GM12892 (cell line): ENCODE measurements at regions not wholly inside any gene's neighbourhood (a gene's known extent, or its start where the extent isn't known, plus 50 kb on each side); places are given as distances from the start of the nearest gene placed in this dataset.
"Not testable (repeated sequence)": the region's sequence is repeated elsewhere in the genome, so short reads cannot be mapped to it uniquely, and the experiment has no call there.

ENCODE experiments used
- DNase-seq: peaks from one replicate; pipeline ENCODE4 v3.0.0; 2011; ENCODE audit not compliant: insufficient read length
- FAIRE-seq: peaks from 2 replicates; lab custom pipeline; 2011; peaks lifted over from hg19 to GRCh38; lab: Jason Lieb, UNC
- POLR2A ChIP-seq: IDR thresholded peaks from 2 replicates; pipeline ENCODE4 v1.6.1; 2011; ENCODE audit warnings: low read depth, low read length, control low read depth
- POLR2AphosphoS5 ChIP-seq: IDR thresholded peaks from 2 replicates; pipeline ENCODE4 v1.6.1; 2011; ENCODE audit warnings: low read depth, low read length, control low read depth
- TAF1 ChIP-seq: IDR thresholded peaks from 2 replicates; pipeline ENCODE4 v1.6.1; 2011; ENCODE audit warnings: low read depth, mild to moderate bottlenecking, control low read depth, low read length, borderline replicate concordance

DNA sequence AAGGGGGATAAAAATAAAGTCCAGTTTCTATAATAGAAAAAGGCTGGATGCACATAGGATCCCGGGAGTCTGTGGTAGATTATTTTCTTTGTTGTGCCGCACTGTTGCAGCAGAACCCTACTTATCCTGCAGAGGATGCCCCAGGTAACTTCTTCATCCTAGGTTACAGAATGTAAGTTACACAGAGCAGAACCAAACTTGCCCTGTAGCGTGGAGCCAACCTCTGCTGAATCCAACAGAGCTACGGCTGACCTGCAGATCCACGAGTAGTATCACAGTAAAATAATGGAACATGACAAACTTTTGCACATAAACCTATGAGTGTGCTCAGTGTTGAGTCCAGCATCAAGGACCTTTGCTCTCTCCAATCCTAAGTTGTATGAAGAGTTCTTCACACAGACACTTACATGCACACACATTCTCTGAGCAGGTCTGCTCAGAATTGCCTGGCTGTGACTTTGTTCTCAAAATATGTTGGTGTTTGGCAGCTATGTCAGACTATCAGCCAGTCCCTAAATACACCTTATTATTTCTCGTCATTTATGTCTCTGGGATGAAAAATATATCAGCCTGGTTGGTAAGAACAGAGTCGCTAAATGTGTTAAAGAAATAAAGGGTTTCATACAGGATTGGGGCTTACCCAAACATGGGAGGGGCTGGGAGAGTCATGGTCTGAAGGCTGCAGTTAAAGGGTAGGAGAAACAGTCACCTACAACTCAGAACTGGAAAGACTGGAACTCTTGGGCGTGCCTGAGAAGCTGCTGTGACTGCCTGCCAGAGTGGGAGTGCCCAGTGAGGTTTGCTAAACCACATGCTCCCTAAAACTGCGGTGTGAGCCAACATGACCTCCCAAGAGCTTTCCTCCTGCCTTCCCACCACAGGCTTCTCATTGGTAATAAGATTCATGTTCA is 165.1 kb upstream of the SLC24A3 start:
- no peak for FAIRE-seq
- no peak for TF ChIP-seq POLR2A
- no peak for TF ChIP-seq TAF1
- TF ChIP-seq POLR2AphosphoS5 = no peak
- no peak for DNase-seq

DNA sequence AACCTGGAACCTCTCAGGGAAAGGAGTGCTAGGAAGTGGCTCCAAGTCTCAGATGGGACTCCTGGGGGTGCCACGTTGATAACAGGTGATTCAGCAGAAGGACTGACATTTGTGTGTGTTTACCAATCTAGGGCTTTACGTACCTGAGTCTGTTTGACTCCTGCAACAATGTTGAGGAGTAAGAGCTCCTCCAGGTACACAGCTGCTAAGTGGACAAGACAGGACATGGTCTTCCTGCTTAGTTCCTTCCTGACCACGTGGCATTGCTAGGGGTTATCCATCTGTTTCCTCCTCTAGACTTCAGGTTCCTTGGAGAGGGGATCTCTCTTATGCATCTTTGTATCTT is 164.5 kb upstream of the SLC24A3 start:
- DNase-seq (no peak), FAIRE-seq (no peak)
- TF ChIP-seq POLR2A (no peak), TAF1 (no peak), POLR2AphosphoS5 (no peak)

DNA sequence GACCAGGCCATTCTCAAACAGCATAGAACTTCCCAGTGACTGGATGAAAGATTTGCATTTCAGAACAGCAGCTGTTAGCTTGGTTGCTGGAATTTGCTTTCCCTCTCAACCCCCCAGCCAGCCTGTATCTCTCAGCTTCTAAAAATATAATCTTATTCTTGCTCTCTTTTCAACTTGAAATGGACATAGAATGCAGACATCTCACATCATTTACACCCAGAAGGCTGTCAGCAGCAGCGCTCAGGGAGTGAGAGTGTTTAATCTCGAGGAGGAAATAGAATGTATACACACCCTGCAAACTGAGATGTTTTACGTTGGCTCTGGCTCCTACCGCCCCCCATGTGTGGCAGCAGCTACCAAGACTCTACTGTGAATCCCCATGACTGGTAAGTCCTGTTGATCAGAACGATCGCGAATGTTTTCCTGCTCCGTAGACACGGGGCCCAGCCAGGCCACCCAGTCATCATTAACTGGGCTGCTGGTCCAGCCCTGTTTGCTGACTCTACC is 163.4 kb upstream of the SLC24A3 start:
- TF ChIP-seq TAF1 (no peak), POLR2A (no peak), POLR2AphosphoS5 (no peak)
- FAIRE-seq (no peak), DNase-seq (no peak)

DNA sequence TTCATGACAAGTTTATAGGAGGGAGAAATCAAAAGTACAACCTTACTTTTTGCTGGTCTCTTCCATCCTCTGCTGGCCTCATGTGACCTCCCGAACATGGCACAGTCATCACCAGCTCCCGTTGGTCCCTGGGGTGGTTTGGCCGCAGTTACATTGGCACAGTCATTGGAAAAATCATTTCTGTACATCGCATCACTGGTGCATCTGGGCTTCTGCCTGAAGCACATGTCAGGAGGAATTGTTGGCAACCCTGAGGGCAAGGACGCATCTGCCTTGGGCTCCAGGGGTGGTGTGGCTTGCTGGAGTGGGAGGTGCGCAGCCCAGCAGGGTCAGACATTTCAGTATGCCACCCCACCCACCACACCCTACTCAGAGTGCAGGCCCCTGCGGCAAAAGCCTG is 162.9 kb upstream of the SLC24A3 start:
- DNase-seq = no peak
- TF ChIP-seq POLR2A (no peak), TAF1 (no peak), POLR2AphosphoS5 (no peak)
- FAIRE-seq = no peak

DNA sequence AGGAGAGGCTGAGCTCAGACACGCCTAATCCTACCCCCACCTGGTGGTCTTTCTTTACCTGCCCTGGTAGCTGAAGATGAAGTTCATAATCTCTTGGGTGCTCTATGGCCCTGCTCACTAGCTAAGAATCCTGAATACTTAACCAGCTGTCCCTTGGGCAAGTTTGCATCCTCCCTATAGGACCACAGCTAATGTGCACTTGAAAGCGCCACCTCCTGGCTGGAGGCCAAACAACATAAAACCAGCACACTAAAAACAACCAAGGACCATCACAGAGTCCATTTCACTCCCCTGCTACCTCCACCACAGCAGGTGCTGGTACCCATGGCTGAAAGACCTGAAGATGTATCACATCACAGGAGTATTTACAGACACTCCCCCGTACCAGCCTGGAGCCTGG is 155.5 kb upstream of the SLC24A3 start:
- no peak for FAIRE-seq
- DNase-seq = no peak

DNA sequence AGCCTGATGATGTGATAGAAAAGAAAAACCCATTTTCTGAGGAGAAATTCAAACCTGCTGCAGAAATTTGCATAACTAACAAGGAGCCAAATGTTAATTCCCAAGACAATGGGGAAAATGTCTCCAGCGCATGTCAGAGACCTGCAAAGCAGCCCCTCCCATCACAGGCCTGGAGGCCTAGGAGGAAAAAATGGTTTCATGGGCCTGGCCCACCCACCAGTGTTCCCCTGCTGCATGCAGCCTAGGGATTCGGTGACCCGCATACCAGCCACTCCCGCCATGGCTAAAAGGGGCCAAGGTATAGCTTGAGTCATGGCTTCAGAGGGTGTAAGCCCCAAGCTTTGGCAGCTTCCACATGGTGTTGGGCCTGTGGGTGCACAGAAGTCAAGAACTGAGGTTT is 147.7 kb upstream of the SLC24A3 start:
- not testable (repeated sequence) for FAIRE-seq, DNase-seq

More for the DNA sequence above, 155.5 kb upstream of the SLC24A3 start:
- TF ChIP-seq TAF1 (no peak), POLR2A (no peak), POLR2AphosphoS5 (no peak)

DNA sequence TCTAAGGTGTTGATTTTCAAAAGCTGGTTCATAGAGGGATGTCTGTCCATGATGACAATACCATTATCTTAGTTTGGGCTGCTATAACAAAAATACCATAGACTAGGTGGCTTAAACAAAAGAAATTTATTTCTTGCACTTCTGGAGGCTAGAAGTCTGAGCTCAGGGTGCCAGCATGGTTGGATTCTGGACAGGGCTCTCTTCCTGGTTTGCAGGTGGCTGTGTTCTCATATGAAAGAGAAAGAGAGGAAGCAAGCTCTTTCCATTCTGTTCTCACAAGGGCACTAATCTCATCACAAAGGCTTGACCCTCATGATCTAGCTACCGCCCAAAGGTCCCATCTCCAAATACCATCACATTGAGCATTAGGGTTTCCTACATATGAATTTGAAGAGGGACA is 144.5 kb upstream of the SLC24A3 start:
- no peak for FAIRE-seq
- DNase-seq = no peak
- no peak for TF ChIP-seq POLR2AphosphoS5
- TF ChIP-seq POLR2A = no peak
- no peak for TF ChIP-seq TAF1

DNA sequence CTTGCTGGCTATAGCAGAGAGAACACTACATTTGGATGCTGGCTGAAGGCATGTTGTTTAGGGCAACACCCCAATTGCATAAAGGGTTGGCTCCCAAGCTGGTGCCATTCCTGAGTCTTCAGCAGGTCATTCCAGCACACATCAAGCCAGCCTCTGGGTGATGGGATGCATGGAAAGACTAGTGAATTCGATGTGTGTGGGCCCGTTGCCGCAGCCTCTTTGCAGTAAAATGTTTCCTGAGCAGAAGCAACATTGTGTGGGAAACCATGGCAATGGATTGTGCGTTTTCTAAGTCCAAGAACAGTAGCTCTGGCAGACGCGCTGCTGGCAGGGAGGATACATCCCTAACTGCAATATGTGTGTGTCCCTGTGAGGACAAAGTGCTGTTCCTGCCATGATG is 142.4 kb upstream of the SLC24A3 start:
- FAIRE-seq (peak; percentile 27), DNase-seq (no peak)
- no peak for TF ChIP-seq TAF1
- no peak for TF ChIP-seq POLR2A
- TF ChIP-seq POLR2AphosphoS5 = no peak

DNA sequence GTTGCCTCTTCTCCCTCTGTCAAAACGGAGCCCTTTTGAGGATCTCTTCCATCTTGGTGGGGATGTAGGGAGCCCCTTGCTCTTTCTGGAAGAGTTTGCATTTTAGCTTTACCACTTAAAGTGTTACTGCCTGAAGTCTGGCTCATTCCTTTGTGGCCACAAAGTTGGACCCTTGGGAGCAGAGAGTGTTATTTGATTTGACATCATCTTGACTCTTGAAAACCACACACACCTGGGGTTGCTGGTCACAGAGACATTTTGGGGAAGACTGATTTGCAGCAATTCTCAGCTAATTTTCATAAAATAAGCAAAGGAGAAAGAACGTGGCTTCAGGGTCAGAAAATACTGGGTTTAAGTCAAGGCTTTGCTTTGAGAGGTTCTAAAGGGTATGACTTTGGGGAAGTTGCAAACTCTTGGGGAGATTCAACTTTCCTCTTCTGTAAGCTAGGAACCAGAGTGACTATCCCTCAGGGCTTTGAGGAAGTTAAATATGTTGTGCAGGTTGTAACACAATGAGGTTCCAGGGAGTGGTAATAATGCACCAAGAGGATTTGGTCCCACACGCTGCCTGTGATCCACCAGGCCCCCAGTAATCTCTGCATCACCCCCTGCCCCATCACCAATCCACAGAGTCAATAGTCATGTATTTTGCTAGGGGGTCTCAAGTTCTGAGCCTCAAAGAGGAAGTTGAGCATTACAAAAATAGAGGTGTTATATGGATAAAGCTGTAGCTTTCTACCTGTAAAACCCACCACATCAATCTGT is 141.6 kb upstream of the SLC24A3 start:
- FAIRE-seq (peak; percentile 87), DNase-seq (no peak)
- TF ChIP-seq TAF1 = no peak
- TF ChIP-seq POLR2A = no peak
- TF ChIP-seq POLR2AphosphoS5 = no peak

DNA sequence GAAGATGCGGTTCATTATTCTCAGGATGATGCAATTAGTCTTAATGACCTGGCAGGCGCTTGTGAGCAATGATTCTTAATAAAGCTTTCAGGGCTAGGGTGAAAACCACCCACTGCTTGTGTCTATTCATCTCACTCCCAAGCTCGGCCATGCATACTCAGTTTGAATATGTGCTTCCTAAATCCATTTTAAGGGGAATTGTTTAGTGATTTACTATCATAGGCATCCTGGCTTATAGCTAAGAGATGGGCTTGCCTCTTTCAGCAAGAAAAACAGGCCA is 141.1 kb upstream of the SLC24A3 start:
- FAIRE-seq (no peak), DNase-seq (no peak)
- TF ChIP-seq TAF1 (no peak), POLR2AphosphoS5 (no peak), POLR2A (no peak)

DNA sequence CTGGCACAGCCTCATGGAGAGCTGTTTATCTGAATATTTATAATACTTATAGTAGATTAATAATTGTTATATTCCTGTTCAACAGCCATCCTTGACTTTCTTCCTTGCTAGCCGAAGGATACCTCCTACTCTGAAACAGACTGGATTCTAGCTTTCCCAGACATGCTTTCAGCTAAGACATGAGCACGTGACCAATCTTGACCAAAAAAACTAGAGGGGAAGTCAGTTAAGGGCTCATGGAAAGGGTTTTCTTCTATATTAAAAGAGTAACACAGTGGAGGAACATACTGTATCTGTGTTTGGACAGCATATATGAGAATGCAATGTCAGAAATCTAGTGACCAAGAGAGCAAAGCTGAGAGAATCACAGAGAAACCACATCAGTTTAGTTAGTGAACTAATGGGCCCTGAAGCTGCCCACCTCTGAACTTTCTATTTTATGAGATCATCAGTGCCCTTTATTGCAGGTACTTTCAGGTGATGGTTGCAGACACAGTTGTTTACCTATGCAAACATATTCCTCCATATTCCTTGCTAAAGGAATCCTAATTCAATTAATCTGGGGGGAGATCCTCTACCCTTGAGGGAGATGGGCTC is 140.4 kb upstream of the SLC24A3 start:
- FAIRE-seq = peak; percentile 14
- no peak for DNase-seq
- no peak for TF ChIP-seq POLR2AphosphoS5
- TF ChIP-seq TAF1 = no peak
- no peak for TF ChIP-seq POLR2A
